ENCODE measurements at regions not wholly inside any gene's neighbourhood (a gene's known extent, or its start where the extent isn't known, plus 50 kb on each side); places are given as distances from the start of the nearest gene placed in this dataset.

DNA sequence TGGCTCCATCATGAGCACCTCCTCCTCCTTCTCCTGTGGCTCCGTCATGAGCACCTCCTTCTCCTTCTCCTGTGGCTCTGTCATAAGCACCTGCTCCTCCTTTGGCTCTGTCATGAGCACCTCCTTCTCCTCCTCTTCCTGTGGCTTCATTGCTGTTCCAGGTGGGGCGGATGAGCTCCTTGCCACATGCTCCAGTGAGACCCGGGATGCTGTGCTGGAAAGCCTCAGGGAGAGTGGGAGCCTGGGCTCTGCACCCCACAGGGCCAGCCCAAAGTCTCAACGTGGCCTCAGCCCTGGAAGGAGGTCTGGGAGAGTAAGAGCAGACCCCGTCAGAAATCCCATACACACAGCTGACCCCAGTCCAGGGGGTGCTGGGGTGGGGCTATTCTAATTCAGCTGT, 380.7 kb downstream of the TCERG1L start:
- TF ChIP-seq GATA2 (IDR thresholded peaks at IDR 0.05; ENCODE audit: low read depth, low read length) (no peak), GATA3 (IDR thresholded peaks at IDR 0.05; ENCODE audit: low read depth, low read length) (no peak)

Data from SH-SY5Y (cell line).